ENCODE measurements at regions not wholly inside any gene's neighbourhood (a gene's known extent, or its start where the extent isn't known, plus 50 kb on each side); places are given as distances from the start of the nearest gene placed in this dataset.
A peak's percentile ranks its signal among the peaks of the same experiment; 100 is the strongest.
"Not testable (repeated sequence)": the region's sequence is repeated elsewhere in the genome, so short reads cannot be mapped to it uniquely, and the experiment has no call there.

GRCh38 chr9:107807183-107807582, 317.6 kb upstream of the KLF4 start:
- no peak for DNase-seq

- no peak for DNase-seq
Observed at GRCh38 chr9:107805201-107805600, 315.6 kb upstream of the KLF4 start.

GRCh38 chr9:107794259-107794658, 304.7 kb upstream of the KLF4 start:
- peak; percentile 73 for DNase-seq

- DNase-seq, result no peak
Observed at GRCh38 chr9:107793541-107793940, 304.0 kb upstream of the KLF4 start.

- DNase-seq, result no peak
Observed at GRCh38 chr9:107792596-107792995, 303.0 kb upstream of the KLF4 start.

GRCh38 chr9:107792006-107792405, 302.4 kb upstream of the KLF4 start:
- no peak for DNase-seq

- DNase-seq, result no peak
Observed at GRCh38 chr9:107789001-107789700, 299.6 kb upstream of the KLF4 start.

GRCh38 chr9:107786561-107786960, 297.0 kb upstream of the KLF4 start:
- no peak for DNase-seq

GRCh38 chr9:107784235-107784958, 294.8 kb upstream of the KLF4 start:
- peak; percentile 91 for DNase-seq

GRCh38 chr9:107782789-107783188, 293.2 kb upstream of the KLF4 start:
- DNase-seq, result peak; percentile 81

- DNase-seq, result peak; percentile 44
Observed at GRCh38 chr9:107782381-107782780, 292.8 kb upstream of the KLF4 start.

GRCh38 chr9:107780960-107781359, 291.4 kb upstream of the KLF4 start:
- DNase-seq, result no peak

- DNase-seq, result no peak
Observed at GRCh38 chr9:107779731-107780130, 290.2 kb upstream of the KLF4 start.

- DNase-seq, result no peak
Observed at GRCh38 chr9:107778661-107779060, 289.1 kb upstream of the KLF4 start.

- peak; percentile 35 for DNase-seq
Observed at GRCh38 chr9:107774099-107774498, 284.5 kb upstream of the KLF4 start.

GRCh38 chr9:107772988-107773387, 283.4 kb upstream of the KLF4 start:
- DNase-seq, result no peak

- DNase-seq, result no peak
Observed at GRCh38 chr9:107770716-107771115, 281.1 kb upstream of the KLF4 start.

GRCh38 chr9:107768224-107768623, 278.7 kb upstream of the KLF4 start:
- no peak for DNase-seq

GRCh38 chr9:107767711-107768110, 278.1 kb upstream of the KLF4 start:
- no peak for DNase-seq

- DNase-seq, result not testable (repeated sequence)
Observed at GRCh38 chr9:107763469-107763868, 273.9 kb upstream of the KLF4 start.

- DNase-seq, result no peak
Observed at GRCh38 chr9:107761307-107761706, 271.7 kb upstream of the KLF4 start.

GRCh38 chr9:107760469-107761242, 271.1 kb upstream of the KLF4 start:
- peak; percentile 71 for DNase-seq

GRCh38 chr9:107759823-107760166, 270.2 kb upstream of the KLF4 start:
- no peak for DNase-seq

Data from hematopoietic multipotent progenitor cell treated with erythropoietin and hydrocortisone succinate and interleukin-3 and kit ligand, for 4 days (in vitro differentiated cells).